ENCODE measurements at regions not wholly inside any gene's neighbourhood (a gene's known extent, or its start where the extent isn't known, plus 50 kb on each side); places are given as distances from the start of the nearest gene placed in this dataset.

DNA sequence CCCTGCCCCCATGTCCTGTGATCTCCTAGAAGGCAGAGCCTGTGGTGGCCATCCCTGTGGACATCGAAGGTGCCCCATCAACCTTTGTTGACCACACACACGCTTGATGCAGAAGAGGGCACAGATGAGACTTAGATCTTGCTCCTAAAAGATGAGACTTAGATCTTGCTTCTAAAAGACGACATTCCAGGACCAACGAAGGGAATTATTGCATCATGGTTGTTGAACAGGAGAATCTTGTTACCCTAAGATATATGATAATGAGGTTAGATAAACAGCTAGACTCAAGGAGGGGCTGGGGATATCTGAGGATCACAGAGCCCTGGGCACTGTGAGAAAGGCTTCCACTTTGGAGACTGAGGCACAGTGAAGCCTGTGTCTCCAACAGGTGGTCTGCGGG is 91.1 kb upstream of the WSCD2 start (continued):
- TF ChIP-seq HOXA7 (CRISPR knock-in tag; IDR thresholded peaks at IDR 0.05) (no peak), POLR2A (IDR thresholded peaks at IDR 0.05; ENCODE audit: low read length) (no peak), SREBF2 (IDR thresholded peaks at IDR 0.05) (no peak), NPAS2 (CRISPR knock-in tag; IDR thresholded peaks at IDR 0.05; ENCODE audit: borderline replicate concordance) (no peak), ESRRA (IDR thresholded peaks at IDR 0.05; ENCODE audit: borderline replicate concordance, low read length) (no peak), ZFP36 (IDR thresholded peaks at IDR 0.05; ENCODE audit: borderline replicate concordance, partially characterized antibody) (no peak), NFE2L2 (conservative IDR thresholded peaks at IDR 0.05; ENCODE audit: low read length) (no peak), RAD21 (conservative IDR thresholded peaks at IDR 0.05 in 1 of 2, IDR thresholded peaks at IDR 0.05 in 1 of 2) (no peak), ZSCAN20 (CRISPR knock-in tag; IDR thresholded peaks at IDR 0.05) (no peak), HEYL (CRISPR knock-in tag; IDR thresholded peaks at IDR 0.05) (no peak), HOXB5 (CRISPR knock-in tag; IDR thresholded peaks at IDR 0.05) (no peak)

GRCh38 chr12:108039794-108040193 is 89.3 kb upstream of the WSCD2 start:
- CTCF ChIA-PET: interaction anchor here (1.3 kb wide), 1 partner anchor 418 kb away, joined by 4 read pairs; no protein-coding TSS in a partner anchor
- 27% methylated on average over 4 of the region's 4 CpGs for WGBS (ENCODE audit: missing lambda C conversion rate)
- POLR2A ChIA-PET: no interaction called here
- FAIRE-seq: no peak
- Histone ChIP-seq H3K9me3 (no peaks in the 10 kb centered on the region), H3K27ac (no peak overlapping the region), H3K4me2 (no peak overlapping the region), H3K4me3 (no peak overlapping the region), H3K4me1 (no peaks in the 10 kb centered on the region)
- TF ChIP-seq POLR2A (IDR thresholded peaks at IDR 0.05; ENCODE audit: low read length) (no peak), MAFK (IDR thresholded peaks at IDR 0.05; ENCODE audit: partially characterized antibody) (no peak), BHLHE40 (IDR thresholded peaks at IDR 0.05; ENCODE audit: low read depth, low read length) (no peak), CHD4 (IDR thresholded peaks at IDR 0.05; ENCODE audit: borderline replicate concordance) (no peak), PBX3 (IDR thresholded peaks at IDR 0.05) (no peak), TFCP2L1 (CRISPR knock-in tag; IDR thresholded peaks at IDR 0.05) (no peak), EHMT2 (IDR thresholded peaks at IDR 0.05; ENCODE audit: low read depth) (no peak), HEYL (CRISPR knock-in tag; IDR thresholded peaks at IDR 0.05) (no peak), FOXS1 (CRISPR knock-in tag; IDR thresholded peaks at IDR 0.05) (no peak), PHF8 (IDR thresholded peaks at IDR 0.05; ENCODE audit: borderline replicate concordance, low read depth) (no peak), POLR2AphosphoS2 (conservative IDR thresholded peaks at IDR 0.05; ENCODE audit: low read length) (no peak), FOSL2 (IDR thresholded peaks at IDR 0.05) (no peak), FOSL2 (CRISPR knock-in tag; IDR thresholded peaks at IDR 0.05) (no peak), HES2 (IDR thresholded peaks at IDR 0.05) (no peak), HOXB5 (CRISPR knock-in tag; IDR thresholded peaks at IDR 0.05) (no peak), ZC3H11A (IDR thresholded peaks at IDR 0.05) (no peak)
- TF ChIP-seq, protein P1, sequence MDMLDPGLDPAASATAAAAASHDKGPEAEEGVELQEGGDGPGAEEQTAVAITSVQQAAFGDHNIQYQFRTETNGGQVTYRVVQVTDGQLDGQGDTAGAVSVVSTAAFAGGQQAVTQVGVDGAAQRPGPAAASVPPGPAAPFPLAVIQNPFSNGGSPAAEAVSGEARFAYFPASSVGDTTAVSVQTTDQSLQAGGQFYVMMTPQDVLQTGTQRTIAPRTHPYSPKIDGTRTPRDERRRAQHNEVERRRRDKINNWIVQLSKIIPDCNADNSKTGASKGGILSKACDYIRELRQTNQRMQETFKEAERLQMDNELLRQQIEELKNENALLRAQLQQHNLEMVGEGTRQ (IDR thresholded peaks at IDR 0.05): no peak
- no peak for ATAC-seq
- DNase-seq (ENCODE audit: low read depth in 1 of 2, low spot score in 1 of 2): no peak

GRCh38 chr12:108040947-108041346 is 88.1 kb upstream of the WSCD2 start:
- H3K4me2 ChIP-seq: no peak overlapping the region
- 7% methylated on average over 2 of the region's 2 CpGs for WGBS (ENCODE audit: missing lambda C conversion rate)
- ChIA-PET POLR2A (no interaction called here), CTCF (interaction anchor here (1.6 kb wide), 1 partner anchor 51 kb away, joined by 5 read pairs; no protein-coding TSS in a partner anchor)
- H3K9me3 ChIP-seq: no peaks in the 10 kb centered on the region
- H3K27ac ChIP-seq: no peak overlapping the region
- no peak for FAIRE-seq
- H3K4me1 ChIP-seq: no peaks in the 10 kb centered on the region
- DNase-seq (ENCODE audit: low read depth in 1 of 2, low spot score in 1 of 2): no peak
- ATAC-seq: no peak
- no peak overlapping the region for H3K4me3 ChIP-seq
- TF ChIP-seq KDM1A (IDR thresholded peaks at IDR 0.05; ENCODE audit: low read depth): no peak
- no peak for TF ChIP-seq TP53 (CRISPR knock-in tag; IDR thresholded peaks at IDR 0.05)
- no peak for TF ChIP-seq MAZ (IDR thresholded peaks at IDR 0.05; ENCODE audit: borderline replicate concordance, low read depth, low read length)
- no peak for TF ChIP-seq CHD2 (IDR thresholded peaks at IDR 0.05; ENCODE audit: low read length, partially characterized antibody)
- TF ChIP-seq HES2 (IDR thresholded peaks at IDR 0.05): no peak
- no peak for TF ChIP-seq HOXB13 (CRISPR knock-in tag; IDR thresholded peaks at IDR 0.05; ENCODE audit: low read depth)
- TF ChIP-seq MAFK (IDR thresholded peaks at IDR 0.05; ENCODE audit: partially characterized antibody): no peak
- TF ChIP-seq EHF (CRISPR knock-in tag; IDR thresholded peaks at IDR 0.05): no peak
- TF ChIP-seq GATA3 (IDR thresholded peaks at IDR 0.05; ENCODE audit: borderline replicate concordance): no peak
- TF ChIP-seq TFCP2L1 (CRISPR knock-in tag; IDR thresholded peaks at IDR 0.05): no peak
- no peak for TF ChIP-seq ZFP36 (IDR thresholded peaks at IDR 0.05; ENCODE audit: borderline replicate concordance, partially characterized antibody)
- no peak for TF ChIP-seq NPAS2 (CRISPR knock-in tag; IDR thresholded peaks at IDR 0.05; ENCODE audit: borderline replicate concordance)
- TF ChIP-seq SMC3 (IDR thresholded peaks at IDR 0.05): no peak
- no peak for TF ChIP-seq NR3C1 (IDR thresholded peaks at IDR 0.05)
- TF ChIP-seq EP300 (IDR thresholded peaks at IDR 0.05): no peak
- TF ChIP-seq, protein P2, sequence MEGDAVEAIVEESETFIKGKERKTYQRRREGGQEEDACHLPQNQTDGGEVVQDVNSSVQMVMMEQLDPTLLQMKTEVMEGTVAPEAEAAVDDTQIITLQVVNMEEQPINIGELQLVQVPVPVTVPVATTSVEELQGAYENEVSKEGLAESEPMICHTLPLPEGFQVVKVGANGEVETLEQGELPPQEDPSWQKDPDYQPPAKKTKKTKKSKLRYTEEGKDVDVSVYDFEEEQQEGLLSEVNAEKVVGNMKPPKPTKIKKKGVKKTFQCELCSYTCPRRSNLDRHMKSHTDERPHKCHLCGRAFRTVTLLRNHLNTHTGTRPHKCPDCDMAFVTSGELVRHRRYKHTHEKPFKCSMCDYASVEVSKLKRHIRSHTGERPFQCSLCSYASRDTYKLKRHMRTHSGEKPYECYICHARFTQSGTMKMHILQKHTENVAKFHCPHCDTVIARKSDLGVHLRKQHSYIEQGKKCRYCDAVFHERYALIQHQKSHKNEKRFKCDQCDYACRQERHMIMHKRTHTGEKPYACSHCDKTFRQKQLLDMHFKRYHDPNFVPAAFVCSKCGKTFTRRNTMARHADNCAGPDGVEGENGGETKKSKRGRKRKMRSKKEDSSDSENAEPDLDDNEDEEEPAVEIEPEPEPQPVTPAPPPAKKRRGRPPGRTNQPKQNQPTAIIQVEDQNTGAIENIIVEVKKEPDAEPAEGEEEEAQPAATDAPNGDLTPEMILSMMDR (IDR thresholded peaks at IDR 0.05): no peak
- no peak for TF ChIP-seq POLR2AphosphoS2 (conservative IDR thresholded peaks at IDR 0.05; ENCODE audit: low read length)
- TF ChIP-seq BHLHE40 (IDR thresholded peaks at IDR 0.05; ENCODE audit: low read depth, low read length): no peak

Data from A549 (cell line).